GM21529 (cell line): ENCODE measurements at regions not wholly inside any gene's neighbourhood (a gene's known extent, or its start where the extent isn't known, plus 50 kb on each side); places are given as distances from the start of the nearest gene placed in this dataset.

Experiments
- ATAC-seq: cut with Tn5 transposase; IDR thresholded peaks from one replicate; pipeline ENCODE4 v1.9.1; 2021; ENCODE audit not compliant: unreplicated experiment

DNA sequence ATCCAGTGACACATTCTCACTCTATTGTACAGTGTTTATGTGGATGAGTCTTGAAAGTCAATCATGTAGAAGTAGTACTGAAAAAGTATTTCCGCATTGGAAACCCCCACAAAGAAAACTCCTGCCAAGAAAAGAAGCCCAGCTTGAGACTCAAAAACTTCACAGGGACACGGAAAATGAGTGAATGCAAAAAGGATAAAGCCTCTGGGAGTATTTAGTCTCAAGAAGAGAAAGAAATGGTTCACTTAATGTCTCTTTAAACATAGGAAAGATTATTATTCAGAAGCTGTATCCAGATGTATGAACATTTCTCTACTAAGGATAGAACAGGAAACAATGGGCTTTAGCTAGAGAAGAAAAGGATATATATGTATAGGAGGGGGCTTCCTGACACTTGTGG, 304.5 kb downstream of the BARHL2 start:
- no peak for ATAC-seq

GRCh38 chr1:90411185-90411584, 305.9 kb downstream of the BARHL2 start:
- no peak for ATAC-seq

DNA sequence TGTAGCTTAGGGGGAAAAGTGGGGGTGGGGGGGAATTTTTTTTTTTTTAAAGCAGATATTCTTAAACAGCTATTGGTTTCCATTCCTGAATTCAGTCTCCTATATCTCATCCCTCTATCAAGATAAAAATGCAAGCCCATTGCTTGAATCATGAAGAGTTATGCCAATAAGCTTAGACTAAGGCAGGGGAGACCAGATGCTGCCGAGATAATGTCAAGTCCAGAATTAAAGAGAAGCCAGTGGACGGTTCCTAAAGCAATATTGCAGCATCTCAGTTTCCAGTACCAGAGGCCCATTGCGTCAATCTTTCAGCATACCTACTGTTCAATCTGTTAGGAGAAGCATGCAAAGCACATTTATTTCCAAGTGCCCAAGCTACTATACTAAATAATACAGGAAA, 309.4 kb downstream of the BARHL2 start:
- ATAC-seq = no peak

- no peak for ATAC-seq
Measured at GRCh38 chr1:90405726-90406125, 311.4 kb downstream of the BARHL2 start.

DNA sequence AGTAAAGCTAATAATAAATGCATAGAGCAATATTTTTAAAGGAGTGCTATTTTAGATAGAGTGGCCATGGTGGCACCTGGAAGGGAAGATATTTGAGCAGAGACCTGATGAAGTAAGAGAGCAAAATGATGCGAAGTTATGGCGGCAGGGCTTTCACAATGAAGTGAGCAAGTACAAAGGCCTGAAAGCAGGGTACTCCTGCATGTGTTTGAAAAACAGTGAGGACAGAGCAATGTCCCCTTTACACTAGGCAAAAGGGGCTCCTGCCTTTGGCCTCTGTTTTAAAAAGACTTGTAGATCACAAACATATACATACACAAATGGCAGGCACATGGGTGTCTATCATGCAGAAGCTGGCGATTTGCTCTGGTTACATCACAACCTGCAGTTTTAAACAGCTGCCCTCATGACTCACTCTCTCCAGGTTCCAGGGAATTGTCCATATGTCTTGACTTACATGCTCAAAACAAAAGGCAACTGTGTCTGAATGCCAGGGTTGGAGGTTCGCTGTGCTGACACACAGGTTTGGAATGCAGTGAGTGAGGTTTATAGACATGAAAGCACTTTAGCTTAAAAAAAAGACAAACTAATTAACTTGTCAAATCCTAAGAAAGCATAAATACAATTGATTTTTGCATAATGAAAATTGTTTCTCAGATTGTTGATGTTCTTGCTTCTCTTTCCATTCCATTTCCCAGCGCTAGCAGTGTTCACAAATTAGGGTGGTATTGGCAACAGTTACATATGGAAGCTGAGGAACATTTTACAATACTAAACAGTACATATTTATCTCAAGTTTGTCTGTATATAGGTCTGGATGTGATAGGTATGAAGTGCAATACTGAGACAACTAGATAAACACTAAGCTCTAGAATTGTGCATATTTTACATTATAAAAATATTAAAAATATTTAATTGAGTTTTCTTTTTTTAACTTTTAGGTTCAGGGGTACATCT, 313.9 kb downstream of the BARHL2 start:
- no peak for ATAC-seq

DNA sequence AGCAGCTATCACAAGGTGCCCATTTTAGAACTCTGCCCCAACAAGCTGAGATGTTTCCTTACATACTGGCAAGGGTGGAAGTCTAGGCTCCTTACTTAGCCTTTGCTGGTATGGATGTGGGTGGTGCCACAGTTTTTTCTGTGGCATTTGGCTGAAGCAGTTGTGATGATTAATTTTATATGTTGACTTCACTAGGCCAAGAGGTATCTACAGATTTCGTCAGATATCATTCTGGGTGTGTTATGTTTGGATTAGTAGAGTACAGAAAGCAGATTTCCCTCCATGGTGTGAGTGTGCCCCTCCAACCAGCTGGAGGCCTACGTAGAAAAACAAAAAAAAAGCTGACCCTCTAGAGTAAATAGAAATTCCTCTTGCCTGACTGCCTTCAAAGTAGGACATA, 317.0 kb downstream of the BARHL2 start:
- ATAC-seq = no peak

DNA sequence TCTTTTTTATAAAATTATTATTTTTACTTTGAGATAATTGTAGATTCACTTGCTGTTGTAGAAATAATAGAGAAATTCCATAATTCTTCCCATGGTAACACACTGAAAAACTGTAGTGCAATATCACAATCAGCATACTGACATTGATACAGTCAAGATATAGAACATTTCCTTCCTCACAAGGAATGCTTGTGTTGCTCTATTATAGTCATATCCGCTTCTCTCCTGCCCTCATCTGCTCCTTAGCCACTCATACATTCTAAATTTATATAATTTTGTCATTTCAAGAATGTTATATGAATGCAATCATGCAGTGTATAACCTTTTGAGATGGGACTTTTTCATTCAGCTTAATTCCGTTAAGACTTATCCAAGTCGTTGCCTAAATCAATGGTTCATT, 320.2 kb downstream of the BARHL2 start:
- ATAC-seq = no peak

DNA sequence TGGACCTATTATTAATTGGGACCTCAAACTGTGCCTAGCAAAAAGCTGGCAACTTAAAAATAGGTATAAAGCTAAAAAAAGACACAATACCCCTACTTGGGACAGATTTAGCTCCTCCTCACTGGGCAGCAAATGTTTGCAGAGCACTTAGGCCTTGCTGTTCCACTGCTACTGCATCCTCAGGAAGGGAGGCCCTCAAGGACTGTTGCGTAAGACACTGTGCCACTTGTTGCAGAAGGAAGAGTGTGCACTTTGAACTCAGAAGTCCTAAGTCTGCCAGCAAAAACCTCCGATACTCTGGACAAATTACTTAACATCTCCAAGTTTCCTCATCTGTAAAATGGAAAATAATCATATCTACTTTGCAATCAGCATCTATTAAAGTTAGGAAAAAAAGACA, 322.9 kb downstream of the BARHL2 start:
- no peak for ATAC-seq

DNA sequence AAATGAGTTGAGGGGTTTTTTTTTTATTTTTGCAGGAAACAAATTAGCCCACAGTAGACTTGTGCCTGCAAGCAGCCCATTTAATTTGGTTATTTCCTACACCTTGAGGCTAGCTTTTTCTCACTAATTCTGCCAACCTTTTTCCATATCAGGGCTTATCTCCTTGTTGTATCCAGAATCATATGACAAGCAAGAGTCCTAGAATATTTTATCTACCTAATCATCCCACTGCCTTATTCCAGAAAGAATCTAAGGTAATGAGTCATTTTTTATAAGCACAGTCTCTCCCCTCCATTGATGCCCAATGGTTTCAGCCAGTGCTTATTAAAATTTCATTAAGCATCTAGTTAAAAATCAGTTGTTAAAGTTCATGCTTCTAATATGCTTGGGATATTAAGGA, 324.1 kb downstream of the BARHL2 start:
- no peak for ATAC-seq

- ATAC-seq = no peak
Measured at GRCh38 chr1:90391126-90391525, 326.0 kb downstream of the BARHL2 start.

DNA sequence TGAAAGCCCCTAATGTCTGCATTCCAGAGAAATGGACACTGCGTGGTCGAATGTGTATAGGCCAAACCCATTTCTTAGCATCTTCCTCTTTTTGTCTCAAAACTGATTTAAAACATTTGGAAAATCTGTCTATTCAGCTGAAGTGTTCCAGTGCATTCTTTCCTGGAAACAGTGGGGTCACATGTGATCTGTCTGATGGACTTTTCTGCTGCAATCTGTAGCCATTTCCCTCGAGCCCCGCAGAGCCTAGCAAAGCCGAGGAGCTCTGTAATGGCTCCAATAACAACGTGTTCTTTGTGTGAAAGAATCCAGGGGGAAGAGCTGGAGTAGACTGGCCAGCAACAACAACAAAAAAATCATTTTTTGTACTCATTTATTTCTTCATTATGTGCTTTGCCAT, 329.3 kb downstream of the BARHL2 start:
- no peak for ATAC-seq

GRCh38 chr1:90386899-90387720, 330.0 kb downstream of the BARHL2 start:
- no peak for ATAC-seq

DNA sequence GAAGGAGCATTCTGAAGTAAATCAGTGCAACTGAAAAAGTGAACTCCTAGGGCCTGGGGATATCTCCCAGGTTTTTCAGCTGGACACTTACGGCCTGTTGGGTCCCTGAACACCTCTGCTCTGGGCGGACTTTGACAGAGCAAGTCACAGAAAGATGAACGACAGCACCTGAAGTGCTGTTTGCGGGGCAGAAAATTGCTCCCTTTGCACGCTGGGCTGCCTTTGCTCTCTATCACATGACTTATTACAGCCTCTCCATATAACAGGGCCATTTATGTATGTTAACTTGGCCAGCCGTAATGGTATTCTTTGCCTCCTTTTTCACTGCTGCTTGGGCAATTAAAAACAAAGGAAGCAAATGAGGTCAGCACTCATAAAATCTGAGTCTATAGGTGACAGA, 332.9 kb downstream of the BARHL2 start:
- ATAC-seq = no peak

GRCh38 chr1:90382161-90382560, 334.9 kb downstream of the BARHL2 start:
- no peak for ATAC-seq

GRCh38 chr1:90381598-90381997, 335.5 kb downstream of the BARHL2 start:
- no peak for ATAC-seq

GRCh38 chr1:90371448-90371813, 345.7 kb downstream of the BARHL2 start:
- ATAC-seq = no peak

DNA sequence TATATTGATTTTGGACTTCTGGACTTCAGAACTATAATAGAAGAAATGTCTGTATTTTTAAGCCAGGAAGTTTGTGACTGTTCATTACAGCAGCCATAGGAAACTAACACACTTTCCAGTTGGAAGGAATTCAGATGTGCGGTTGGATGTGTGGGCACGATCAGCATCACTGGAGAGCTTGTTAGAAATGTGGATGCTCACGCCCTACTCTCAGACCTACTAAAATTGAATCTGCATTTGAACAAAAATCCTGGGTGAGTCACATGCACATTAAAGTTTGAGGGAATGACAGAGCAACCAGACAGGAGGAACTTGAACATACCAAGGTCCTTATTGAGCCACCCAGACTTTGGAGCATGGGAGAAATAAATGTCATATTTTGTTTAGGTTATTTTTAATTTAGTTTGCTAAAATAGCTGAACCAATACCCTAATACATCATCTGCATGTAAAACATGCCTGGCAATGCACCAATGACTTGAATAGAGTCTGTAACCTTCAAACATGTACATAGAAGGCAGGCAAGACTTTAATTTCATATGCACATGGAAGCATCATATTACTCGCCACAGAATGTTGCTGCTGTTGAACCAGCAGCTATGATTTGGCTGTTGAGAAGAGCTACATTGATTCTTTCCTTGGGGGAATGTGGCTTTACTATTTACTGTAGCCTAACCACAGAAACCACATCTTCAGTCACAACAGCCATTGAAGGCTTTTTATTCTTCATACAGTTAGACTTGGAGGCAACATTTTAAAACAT, 346.2 kb downstream of the BARHL2 start:
- no peak for ATAC-seq

DNA sequence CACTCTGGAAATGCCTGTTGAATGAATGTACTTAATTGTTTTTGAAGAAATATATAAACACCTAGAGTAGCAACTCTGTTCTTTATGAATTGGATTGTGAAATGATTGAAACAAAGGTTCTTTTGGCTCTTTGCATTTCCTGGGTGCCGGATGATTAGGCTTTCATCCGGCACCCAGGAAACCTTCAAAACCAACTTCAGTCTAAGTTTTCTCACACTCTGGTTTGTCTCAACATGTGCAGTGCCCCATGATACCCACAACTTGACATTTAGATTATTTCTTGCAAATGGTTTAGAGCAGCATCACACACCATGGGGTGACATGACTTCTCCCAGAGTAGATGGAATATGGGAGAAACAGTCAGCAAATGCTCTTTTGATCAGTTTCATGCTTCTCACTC, 354.9 kb downstream of the BARHL2 start:
- no peak for ATAC-seq

DNA sequence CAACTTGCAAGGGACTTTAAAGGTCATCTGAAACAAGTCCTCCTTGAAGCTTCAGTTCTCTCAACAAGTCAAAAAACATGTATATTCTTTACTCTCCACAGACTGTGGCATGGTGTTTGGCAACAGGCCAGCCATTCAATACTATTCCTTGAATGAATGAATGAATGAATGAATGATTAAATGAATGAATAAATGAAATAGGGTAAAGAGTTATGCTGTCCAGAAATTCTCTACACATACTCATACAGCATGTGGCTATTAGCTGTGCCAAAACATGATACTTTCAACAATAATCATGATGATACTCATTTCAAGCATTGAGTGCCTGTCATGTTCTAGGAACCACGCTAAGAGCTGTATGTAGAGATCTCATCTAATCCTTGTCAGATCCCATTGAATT, 356.1 kb downstream of the BARHL2 start:
- no peak for ATAC-seq

GRCh38 chr1:90359994-90360393, 357.1 kb downstream of the BARHL2 start:
- no peak for ATAC-seq

DNA sequence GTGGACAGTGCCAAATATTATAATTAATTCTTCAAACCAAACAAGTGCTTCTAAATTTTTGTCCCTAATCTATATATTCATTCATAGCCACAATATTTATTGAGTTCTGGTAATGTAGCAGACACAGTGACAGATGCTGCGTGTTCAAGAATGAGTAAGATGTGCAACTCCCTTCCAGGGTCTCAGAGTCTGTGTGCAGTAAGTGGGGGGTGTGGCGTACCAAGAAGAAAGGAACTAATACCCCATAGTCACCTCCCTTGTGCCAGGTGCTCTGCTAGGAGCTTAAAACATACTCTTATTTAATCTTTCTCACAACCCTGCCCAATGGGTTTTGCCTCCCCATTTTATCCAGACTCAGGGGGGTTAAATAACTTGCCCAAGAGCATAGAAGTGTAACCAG, 358.7 kb downstream of the BARHL2 start:
- ATAC-seq = peak; percentile 34
